HFF-Myc (cell line): ENCODE measurements at regions not wholly inside any gene's neighbourhood (a gene's known extent, or its start where the extent isn't known, plus 50 kb on each side); places are given as distances from the start of the nearest gene placed in this dataset.

Experiments
- DNase-seq: peaks from one replicate; pipeline ENCODE4 v3.0.0-alpha.2; 2011; ENCODE audit warnings: low read depth; ENCODE audit errors: extremely low read depth
- H3K4me3 ChIP-seq: replicated peaks from 2 replicates; pipeline ENCODE4 v1.5.1; 2011; ENCODE audit warnings: low read depth, mild to moderate bottlenecking, control low read depth, low read length
- TF ChIP-seq, protein P1 (sequence below): IDR thresholded peaks from 2 replicates; pipeline ENCODE4 v1.5.1; 2012; ENCODE audit warnings: mild to moderate bottlenecking, low read depth, low read length, control low read depth; ENCODE audit errors: missing control alignments

DNA sequence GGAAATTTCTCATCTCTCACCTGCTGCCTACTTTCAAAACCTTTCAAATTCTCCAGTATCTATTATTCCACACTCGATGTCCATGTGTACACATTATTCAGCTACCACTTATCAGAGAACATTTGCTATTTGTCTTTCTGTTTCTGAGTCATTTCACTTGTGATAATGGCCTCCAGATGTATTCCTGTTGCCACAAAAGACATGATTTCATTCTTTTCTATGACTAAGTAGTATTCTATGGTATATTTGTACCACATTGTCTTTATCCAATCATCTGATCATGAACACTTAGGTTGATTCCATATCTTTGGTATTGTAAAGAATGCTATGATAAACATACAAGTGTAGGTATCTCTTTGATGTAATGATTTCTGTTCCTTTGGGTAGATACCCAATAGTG, 310.1 kb upstream of the SPOCK3 start:
- no peak overlapping the region for H3K4me3 ChIP-seq
- DNase-seq = no peak
- TF ChIP-seq, protein P1, sequence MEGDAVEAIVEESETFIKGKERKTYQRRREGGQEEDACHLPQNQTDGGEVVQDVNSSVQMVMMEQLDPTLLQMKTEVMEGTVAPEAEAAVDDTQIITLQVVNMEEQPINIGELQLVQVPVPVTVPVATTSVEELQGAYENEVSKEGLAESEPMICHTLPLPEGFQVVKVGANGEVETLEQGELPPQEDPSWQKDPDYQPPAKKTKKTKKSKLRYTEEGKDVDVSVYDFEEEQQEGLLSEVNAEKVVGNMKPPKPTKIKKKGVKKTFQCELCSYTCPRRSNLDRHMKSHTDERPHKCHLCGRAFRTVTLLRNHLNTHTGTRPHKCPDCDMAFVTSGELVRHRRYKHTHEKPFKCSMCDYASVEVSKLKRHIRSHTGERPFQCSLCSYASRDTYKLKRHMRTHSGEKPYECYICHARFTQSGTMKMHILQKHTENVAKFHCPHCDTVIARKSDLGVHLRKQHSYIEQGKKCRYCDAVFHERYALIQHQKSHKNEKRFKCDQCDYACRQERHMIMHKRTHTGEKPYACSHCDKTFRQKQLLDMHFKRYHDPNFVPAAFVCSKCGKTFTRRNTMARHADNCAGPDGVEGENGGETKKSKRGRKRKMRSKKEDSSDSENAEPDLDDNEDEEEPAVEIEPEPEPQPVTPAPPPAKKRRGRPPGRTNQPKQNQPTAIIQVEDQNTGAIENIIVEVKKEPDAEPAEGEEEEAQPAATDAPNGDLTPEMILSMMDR = no peak

DNA sequence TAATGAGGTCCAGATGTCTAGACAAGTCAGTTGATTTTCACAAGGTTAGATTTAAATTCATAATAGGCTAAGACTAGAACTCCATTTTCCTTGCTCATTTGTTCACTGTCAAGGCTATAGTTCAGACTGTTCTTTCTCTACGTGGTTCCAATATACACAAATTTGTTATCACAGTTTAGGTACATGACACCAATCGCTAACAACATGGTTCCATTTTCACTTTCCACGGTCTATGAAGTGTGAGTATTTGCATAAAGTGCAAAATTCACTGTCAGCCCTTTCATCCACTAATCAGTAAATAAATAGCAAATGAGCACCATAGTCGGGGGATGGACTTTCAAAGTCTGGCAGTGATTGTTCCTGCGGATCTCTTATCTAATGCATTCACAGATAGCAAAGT, 315.7 kb upstream of the SPOCK3 start:
- TF ChIP-seq, protein P1 = no peak
- no peak overlapping the region for H3K4me3 ChIP-seq
- DNase-seq = no peak

DNA sequence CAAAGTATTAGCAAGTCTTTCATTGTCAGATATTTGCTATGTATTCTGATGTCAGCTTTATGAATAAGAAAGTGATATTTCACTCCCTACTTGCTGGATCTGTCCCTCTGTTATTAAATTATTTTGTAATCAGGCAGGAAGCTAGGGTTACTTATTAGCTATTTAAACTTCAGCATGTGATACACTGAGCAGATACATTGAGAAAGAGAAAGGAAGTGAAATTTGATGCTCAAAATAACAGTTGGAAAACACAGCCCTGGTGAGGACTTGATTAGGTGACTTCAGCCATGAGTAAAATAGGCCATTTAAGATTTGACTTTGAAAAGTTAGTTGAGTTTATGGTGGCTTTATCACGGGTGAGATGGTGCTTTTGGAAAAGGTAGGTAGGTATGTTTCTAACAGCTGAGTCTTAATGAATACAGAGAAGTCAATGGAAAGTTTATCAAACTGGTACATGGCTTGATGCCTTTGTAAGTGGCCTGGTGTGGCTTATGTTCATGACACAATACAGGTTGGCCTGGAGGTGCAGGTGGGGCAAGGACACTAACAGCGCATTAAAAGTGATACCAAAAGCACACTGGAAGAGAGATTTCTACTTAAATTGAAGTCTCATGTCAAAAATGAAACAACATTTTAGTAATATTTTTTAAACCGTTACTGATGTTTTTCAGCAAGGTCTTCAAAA, 321.2 kb upstream of the SPOCK3 start:
- TF ChIP-seq, protein P1 = no peak
- H3K4me3 ChIP-seq = no peak overlapping the region
- DNase-seq = no peak

DNA sequence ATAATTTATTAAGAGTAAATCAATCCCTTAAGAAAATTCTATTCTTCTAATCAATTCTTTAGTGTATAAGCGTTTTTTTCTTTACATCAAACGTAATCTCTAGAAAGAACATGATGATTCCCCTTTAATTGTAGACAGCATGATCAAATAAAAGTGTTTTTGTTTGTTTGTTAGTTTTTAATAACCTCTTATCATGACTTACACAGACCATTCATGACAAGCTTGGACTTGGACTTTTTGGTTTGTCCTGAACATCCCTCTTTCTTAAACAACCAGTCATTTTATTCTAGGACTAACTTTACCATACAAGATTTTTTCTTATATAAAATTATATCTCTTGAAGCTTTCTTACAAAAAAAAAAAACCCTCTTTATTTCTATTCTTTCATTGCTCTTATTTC, 344.6 kb upstream of the SPOCK3 start:
- DNase-seq = no peak
- TF ChIP-seq, protein P1 = no peak
- H3K4me3 ChIP-seq = no peak overlapping the region

DNA sequence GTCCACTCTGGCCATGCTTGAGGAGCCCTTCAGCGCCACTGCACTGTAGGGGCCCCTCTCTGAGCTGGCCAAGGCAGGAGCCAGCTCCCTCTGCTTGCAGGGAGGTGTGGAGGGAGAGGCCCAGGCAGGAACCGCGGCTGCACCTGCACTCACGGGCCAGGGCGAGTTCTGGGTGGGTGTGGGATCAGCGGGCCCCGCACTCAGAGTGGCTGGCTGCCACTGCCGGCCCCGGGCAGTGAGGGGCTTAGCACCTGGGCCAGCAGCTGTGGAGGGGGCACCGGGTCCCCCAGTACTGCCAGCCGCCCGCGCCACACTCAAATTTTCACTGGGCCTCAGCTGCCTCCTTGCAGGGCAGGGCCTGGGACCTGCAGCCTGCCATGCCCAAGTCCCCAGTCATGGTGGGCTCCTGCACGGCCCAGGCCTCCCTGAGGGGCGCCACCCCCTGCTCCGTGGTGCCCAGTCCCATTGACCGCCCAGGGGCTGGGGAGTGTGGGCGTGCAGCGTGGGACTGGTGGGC, 347.2 kb upstream of the SPOCK3 start:
- no peak overlapping the region for H3K4me3 ChIP-seq
- TF ChIP-seq, protein P1 = no peak
- DNase-seq = no peak

DNA sequence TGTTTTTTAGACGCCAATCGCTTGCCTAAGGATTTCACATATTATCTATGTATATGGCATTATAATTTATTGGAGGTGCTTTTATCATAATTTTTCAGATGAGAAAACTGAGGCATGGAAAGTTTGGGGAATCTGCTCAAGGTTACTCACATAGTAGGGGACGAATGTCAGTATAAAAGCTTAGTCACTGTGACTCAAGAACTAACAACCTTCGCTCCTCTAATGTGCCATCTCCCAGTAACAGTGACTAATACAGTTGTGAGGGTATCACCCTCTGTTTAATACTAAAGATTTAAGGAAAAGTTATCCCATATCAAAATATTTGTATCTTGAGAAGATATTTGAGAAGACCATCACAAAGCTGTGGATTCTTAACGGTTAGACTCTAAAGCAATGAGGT, 353.1 kb upstream of the SPOCK3 start:
- H3K4me3 ChIP-seq = no peak overlapping the region
- TF ChIP-seq, protein P1 = no peak
- no peak for DNase-seq

DNA sequence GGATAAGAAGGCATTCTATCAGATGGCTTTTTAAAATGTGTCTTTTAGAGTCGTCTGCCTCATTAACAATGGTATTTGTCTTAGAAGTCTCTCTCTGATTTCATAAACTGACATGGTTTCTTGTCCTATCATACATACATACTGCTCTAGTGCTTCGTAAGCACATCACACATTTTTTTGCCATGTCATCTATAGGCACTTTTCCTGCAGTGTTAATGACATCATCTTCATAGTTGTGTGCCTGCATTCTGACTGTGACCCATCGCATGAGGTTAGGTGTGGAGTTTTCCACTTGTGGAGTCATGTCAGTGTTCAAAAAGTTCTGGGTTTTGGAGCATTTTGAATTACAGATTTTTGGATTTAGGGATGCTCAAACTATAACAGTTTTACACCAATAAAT, 361.6 kb upstream of the SPOCK3 start:
- DNase-seq = no peak
- TF ChIP-seq, protein P1 = no peak
- no peak overlapping the region for H3K4me3 ChIP-seq
